ENCODE measurements at regions not wholly inside any gene's neighbourhood (a gene's known extent, or its start where the extent isn't known, plus 50 kb on each side); places are given as distances from the start of the nearest gene placed in this dataset.
"Not testable (repeated sequence)": the region's sequence is repeated elsewhere in the genome, so short reads cannot be mapped to it uniquely, and the experiment has no call there.

DNA sequence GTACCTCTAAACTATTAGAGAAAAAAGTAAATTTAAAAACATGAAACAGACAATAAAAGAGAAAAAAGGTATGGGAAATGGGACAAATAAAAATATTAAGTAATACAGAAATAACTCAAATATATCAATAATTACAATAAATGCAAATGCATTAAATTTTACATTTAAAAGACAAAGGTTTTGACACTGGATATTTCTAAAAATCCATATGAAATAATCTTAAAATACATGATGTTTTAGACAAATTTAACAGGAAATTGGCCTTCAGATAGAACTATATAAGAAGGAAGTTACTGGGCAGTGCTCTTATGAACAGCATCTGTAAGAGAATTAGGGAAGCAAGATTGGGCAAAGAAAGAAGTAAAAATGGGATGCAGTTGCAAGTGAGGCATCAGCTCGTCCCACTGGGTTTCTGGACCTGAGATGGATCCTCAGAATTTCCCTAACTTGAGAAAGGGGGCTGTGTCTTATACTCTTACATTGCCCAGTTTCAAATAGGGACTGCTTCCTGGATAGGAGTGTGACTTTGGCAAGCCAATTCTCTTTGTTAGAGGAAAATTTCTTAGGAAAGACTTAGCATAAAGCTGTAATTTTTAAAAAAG, 376.7 kb downstream of the SMOC2 start:
- no peak for DNase-seq

DNA sequence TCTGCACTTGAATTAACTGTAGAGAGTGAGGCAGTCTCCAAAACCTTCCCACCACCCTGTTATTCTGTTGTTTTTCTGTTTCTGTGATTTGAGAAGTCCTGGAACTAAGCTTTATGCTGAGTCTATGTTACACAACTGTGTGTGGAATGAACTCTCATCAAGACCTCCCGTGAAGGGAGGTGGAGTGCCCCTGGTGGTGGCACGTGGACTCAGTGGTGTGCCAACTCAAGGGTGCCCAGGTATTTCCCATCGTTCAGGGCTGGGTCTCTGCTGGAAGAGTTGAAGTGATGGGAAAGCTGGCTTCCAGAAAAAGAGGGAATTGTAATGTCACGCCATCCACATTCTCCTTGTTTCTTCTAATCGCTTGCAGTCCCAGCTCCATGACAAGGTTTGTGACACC, 374.2 kb downstream of the SMOC2 start:
- DNase-seq, result no peak

DNA sequence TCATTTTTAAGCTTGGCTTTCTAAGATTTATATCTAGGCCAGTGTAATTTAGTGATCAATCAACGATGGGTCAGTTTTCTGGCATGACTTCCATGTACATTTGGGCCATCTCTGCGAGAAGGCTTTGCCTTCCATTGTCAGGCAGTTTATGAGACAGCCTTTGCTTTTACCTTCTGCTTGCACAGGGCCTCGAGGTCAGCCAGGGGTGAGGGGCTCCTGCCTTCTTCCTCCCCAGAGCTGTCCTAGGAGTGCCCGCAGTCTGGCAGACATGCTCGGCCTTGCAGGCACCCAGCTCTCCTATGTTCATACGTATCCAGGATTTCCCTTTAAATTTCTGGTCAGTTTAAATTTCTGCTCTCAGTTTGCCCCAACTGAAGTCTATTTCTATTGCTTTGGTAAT, 367.2 kb downstream of the SMOC2 start:
- DNase-seq, result no peak

DNA sequence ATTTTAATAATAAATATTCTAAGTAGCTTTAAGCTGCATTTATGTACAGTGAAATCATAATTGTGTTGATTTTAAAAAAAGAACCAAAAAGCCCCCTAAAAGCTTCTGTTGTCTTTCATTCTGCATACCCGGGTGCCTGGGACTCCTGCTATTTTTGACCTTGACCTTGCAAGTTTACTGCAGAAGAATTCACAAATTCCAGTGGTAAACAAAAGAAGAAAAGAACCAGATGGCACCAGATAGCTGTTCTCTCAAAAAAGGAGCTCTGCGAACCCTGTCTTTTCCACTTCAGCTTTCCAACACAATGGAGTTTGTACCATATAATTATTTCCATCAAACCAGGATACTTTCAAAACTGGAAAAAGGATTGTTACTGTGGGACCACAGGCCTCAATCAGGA, 363.3 kb downstream of the SMOC2 start:
- DNase-seq, result no peak

DNA sequence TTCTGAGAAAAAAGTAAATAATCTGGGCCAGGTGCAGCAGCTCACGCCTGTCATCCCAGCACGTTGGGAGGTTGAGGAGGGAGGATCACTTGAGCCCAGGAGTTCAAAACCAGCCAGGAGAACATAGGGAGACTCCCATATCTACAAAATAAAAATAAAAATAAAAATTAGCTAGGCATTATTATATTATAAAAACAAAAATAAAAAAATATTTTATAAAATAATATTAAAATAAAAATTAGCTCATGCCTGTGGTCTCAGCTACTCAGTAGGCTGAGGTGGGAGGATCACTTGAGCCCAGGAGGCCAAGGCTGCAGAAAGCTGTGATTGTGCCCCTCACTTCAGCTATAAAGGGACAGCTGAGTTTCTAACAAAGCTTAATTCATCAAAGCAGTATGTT, 362.9 kb downstream of the SMOC2 start:
- DNase-seq, result no peak

DNA sequence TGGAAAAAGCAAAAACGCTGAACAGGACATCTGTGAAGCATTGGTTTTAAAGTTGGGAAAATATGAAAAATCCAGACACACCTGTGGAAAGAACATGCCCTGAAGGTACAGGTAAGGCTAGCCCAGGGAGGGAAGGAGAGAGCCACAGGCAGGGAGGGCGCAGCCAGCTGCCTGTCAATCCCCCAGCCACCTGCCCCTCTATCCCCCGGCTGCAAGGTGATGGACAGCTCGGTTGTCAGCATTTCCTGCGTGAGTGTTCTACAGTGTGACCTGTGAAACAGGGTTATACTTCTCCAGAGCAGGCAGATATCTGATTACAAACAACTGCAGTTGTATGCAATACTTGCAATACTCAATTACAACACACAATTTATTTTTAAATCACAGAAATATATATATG, 358.1 kb downstream of the SMOC2 start:
- DNase-seq, result no peak

DNA sequence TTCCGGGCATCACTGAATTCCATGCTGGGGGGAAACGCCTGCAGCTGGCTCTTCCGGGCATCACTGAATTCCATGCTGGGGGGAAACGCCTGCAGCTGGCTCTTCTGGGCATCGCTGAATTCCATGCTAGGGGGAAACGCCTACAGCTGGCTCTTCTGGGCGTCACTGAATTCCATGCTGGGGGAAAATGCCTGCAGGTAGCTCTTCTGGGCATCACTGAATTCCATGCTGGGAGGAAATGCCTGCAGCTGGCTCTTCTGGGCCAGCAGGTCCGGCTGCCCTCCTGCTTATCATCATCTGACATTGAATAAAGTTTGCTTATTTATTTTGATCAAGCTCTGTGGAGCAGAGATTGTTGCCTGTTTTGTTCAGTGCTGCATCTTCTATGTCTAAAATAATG, 355.1 kb downstream of the SMOC2 start:
- no peak for DNase-seq

DNA sequence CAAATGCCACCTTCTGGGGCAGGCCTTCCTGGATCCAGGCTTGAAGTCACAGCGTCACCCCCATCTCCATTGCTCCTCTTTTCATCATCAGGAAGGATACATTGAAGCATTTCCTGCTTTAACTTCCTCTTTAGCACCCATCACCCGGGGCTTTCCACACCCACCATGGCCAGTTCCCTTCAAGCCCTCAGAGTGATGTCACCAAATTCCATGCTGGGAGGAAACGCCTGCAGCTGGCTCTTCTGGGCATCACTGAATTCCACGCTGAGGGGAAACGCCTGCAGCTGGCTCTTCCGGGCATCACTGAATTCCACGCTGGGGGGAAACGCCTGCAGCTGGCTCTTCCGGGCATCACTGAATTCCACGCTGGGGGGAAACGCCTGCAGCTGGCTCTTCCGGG, 354.6 kb downstream of the SMOC2 start:
- not testable (repeated sequence) for DNase-seq

DNA sequence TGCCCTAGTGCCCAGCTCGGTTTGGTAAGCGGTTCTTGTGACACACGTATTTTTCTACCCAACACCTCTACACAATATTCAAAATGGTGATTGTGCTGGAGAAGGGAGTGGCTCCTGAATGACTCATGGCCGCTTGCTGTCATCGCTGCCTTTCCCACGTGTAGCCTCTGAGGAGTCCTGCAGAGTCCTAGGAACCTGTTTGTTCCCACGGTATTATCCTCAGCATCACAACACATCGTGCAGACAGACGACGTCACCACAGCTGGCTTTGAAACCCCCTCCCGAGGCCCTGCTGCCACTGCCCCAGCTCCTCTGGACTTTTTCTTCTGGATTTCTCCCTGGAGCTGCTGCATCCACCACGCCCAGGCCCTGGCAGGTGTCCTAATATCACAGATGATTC, 353.5 kb downstream of the SMOC2 start:
- DNase-seq, result no peak

DNA sequence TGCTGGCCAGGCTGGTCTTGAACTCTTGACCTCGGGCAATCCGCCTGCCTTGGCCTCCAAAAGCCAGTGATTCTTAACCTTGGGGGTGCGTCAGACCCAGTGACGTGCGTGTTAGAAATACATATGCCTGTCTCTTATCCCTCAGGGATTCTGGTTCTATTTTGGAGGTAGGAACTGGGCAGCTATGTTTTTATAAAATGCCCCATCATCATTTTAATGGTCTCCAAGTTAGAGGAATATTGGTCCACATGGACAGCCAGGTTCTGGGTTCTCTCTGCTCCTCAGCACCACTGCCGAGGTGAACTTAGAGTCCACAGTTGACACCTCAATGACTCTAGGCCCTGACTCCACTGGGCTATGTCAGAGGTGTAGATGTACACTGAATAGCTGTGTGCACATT, 352.7 kb downstream of the SMOC2 start:
- no peak for DNase-seq

DNA sequence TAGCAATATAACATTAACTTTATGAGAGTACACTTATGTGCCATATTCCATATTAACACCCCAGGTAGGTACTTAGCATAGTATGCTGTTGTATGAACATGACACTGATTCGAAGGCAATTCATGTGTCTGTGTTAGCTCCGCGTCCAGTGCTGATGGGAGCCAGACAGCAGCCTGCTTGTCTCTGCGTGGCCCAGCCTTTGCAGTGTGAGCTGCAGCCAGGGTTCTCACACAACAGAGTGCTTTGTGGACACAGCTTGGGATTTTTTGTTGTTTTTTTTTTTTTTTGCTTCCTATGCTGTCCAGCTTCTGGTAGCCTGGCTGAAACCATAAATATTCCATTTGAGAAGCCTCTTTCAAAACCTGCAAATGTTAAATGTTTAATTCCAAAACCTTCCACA, 350.9 kb downstream of the SMOC2 start:
- no peak for DNase-seq

DNA sequence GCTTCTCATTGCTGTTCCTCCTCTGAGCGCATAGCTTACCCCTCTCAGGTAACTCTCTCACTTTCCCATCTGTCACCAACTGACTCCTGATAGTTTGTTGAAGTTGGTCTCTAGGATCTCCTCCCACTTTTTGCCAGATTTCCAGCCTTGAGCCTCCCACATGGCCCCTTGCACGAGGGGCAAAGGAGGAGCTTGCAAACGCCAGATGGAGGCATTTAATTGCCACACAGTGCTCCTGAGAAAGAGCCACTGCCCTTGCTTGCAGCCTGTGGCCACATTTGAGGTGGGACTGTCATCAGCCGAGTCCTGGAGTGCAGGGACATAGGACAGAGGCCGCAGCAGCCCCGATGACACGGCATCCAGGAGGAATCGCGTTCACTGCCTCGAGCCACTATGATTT, 348.7 kb downstream of the SMOC2 start:
- no peak for DNase-seq

DNA sequence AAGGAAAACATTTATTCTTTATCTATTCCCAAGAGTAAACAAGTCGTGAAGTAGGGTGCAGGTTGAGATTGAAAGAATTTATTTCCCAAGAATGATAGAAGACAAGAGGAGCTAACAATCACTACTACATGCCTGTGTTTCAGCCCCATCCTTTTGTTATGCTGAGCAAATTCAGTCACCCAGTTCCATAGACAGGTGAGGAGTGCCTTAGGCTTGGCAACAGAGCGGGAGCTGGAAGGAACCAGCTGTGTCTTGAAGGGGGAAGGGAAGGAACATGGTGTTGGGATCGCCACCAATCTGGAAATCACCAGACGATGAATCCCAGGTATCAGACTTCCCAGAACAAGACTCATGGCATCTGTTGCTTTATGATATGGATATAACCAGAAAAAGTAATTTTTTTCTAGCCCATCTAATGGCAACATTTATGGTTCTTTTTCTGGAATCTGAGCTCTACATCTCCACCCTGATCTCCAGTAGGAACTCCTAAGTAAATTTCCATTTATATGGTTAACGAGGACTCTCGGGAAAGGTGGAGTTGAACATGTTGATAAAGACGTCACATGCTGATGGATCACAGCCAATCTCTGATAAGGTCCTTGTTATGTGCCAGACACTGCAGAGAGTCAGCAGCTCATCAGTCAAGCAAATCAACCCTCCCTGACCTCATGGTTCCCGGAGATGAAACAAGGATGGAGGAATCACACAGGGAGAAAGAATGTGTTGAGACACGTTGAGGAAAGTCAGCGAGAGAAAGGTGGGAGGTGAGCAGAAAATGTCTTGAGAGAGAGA, 344.9 kb downstream of the SMOC2 start:
- no peak for DNase-seq

DNA sequence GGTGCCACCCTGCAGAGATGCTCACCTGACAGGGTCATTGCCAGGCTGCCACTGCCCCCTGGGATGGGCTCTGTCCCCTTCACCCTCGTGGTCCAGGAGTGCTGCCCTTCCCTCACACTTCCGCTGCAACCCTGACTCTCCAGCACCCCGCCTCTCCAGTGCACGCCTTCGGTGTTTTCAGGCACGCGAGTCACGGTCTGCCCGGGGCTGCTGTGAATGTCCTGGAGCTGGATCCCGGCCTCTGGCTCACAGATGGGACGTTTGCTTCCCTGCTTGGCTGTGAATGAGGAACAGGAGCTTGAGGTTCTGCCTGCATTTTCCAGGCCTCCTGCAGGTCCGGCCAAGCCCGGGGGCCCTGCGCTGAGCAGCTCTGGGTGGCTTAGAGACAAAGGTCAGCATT, 343.4 kb downstream of the SMOC2 start:
- DNase-seq, result no peak

DNA sequence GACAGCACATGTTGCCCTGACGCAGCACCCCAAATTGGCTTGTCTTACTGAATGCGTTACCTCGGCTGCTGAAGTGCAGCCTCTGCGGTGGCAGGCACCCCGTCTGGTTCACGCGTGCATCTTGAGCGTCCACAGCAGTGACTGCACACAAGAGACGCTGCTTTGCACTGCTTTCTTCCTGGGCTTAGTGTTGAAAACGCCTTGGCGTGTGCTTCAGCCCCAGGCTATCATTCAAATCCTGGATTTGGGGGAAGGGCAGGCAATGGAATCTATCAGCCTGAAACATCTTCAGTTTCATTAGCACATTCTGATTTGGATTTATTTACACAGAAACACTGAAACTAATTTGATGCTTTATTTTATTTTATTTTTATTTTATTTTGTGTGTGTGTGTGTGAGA, 342.7 kb downstream of the SMOC2 start:
- no peak for DNase-seq

DNA sequence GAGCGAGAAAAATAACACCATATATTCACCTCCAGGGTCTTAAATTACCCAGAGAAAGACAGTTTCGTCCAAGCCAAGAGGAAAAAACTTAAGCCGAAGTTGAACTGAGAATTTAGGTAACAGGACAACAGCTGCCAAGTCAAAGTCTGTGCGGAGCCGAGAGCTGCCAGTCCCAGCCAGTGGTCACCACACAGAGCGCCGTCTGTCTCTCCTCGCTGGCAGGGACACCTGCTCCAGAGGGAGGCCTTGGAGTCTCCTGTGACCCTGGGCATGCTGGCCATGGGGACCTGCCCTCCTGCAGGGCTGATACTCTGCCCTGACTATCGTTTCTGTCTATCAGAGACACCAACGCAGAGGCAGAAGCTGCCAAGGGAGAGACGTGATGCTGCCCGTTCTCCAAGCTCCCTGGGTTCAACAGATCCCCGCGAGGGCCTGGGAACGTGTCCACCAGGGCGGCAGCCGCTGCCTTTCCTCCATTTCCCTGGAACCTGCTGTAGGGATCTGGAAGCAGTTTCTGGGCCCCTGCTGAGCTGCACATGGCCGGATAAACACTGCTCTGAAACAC, 341.3 kb downstream of the SMOC2 start:
- DNase-seq, result no peak

DNA sequence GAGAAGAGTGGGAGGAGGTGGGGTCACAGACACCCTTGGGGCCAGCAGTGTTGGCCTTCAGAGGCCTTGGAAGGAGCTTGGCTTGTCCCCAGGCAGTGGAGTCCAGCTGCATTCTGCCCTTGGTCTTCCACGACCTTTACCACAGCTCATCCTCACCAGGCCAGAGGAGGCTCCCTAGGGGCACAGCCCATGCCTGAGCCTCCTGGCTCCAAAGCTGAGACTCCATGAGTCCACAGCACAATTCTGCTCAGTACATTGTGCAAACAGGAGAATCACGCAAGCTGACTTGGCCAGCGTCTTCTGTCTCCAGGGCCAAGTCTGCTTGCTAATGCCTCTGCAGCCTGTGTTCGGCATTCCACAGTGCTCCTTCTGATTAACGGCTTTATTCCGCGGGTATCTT, 337.2 kb downstream of the SMOC2 start:
- no peak for DNase-seq

DNA sequence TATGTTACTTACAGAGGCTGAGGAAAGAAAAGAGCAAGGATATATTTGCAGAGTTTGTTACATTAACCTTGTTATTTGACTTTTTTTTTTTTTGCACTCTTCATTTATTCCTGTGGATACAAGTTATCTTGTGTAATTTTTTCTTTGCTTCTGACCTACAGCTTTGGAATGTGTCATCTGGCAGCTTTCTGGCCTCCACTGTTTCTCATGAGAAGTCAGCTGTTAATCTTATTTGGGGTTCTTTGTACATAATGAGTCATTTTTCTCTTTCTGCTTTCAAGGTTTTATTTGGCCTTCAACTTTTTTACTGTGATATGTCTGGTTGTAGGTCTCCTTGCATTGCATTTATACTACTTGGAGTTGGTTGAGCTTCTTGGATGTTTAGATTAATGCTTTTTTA, 333.4 kb downstream of the SMOC2 start:
- no peak for DNase-seq

DNA sequence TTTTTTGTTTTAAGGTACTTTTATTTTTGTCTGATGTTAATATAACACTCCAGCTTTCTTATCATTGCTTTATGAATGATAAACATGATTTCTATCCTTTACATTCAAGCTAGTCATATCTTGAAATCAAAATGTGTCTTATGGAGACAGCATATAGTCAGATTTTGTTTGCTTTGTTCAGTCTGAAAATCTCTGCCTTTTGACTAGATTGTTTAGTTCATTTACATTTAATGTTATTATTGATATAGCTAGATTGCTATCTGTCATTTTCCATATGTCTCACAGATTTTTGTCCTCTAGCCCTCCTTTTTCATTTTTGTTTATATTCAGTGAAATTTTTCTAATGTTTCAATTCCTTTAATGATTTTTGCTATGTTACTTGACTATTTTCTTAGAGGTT, 332.8 kb downstream of the SMOC2 start:
- no peak for DNase-seq

DNA sequence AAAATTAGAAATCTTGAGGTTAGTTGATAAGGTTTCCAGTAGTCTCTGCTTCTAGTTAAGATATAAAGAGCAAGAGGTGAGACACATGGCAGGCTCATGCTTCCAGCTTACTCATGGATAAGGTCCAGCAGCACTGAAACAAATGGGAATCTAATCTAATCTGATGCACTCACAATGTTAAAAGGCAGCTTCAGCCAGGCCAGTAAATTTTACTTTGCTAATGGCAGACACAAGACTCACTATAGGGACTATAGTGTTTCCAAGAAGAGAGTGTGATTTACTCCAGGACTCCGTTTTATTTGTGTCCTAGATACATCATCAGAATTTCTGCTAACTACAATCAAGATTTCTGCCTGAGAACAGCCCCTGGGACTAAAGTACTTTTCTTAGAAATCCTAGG, 324.8 kb downstream of the SMOC2 start:
- DNase-seq, result no peak

DNA sequence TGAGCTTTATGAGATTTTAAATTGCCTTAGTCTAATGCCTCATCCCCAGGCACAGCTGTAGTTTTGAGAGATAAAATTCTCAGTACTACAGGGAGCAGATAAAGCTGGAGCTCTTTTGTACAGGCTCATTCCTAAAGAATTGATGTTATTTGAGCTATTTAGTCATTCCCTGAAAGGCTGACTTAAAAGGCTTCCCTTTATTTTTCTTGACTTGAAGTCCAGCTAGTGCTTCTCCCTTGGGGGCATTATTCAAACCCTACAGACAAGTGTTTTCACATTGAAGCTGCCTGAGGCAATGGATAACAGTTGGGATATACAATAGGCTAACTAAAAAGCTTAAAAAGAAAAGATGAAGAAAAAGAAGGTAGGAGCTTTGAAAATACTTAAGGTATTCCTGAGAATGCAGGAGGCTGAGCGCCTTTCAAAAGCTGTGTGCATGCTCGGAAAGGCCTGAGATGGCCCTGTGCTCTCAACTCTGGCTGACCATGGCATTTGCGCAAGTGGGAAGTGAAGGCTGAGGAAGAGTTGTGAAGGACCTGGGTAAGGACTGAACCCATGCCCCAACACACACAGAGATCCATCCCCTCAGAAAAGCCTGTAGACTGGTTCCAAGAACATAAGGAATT, 315.1 kb downstream of the SMOC2 start:
- DNase-seq, result peak; percentile 56

DNA sequence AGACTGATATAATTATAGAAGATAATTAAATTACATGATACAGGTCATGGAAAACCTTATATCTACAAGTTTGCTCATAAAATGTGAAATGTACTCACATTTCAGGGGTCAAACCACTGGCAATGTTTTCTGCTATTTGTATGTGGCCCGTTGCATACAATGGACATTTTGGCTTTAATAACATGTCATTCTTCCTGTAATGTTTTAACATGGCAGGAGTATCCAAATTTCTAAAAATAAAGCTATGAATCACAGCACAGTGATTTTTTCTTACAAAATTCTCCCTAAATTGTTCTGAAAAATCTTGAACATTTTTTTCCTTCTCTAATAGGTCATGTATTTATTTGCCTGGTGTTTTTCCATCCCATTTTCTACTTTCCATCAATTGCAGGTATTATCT, 305.7 kb downstream of the SMOC2 start:
- no peak for DNase-seq

DNA sequence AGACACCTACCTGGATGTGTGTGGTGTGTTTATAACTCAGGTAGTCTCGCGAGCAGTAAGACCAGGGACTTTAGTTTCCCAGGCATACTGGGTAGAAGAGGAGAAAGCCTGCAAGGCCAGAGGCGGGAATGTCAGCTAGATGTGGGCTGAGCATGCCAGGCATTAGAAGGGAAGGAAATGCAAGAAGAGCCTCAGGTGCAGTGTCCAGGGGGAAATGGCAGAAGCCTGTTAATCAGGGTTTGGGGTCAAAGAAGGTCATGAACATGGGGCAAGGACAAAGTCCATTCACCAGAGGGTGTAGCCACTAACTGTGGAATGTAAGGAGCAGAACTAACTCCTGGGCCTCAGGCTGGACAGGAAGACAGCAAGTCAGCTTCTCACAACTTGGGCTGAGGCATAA, 305.0 kb downstream of the SMOC2 start:
- no peak for DNase-seq

DNA sequence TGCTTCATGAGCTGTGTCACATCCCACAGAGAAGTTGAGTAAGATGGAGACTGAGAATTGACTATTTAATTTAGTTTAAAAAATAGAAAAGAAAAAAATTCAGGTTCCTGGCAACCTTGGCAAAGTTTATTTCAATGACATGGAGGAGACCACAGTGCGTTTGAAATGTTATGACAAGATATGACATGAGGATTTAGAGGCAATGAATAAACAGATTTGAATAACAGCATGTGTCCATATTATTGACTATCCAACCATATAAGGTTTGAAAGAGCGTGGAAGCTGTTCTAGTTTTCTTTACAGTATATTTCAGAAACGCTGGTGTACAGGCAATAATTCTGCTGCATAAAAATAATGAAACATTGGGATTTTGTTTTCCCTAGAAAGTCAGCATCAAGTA, 303.9 kb downstream of the SMOC2 start:
- no peak for DNase-seq
